IgD-negative memory B cell (primary cell): ENCODE measurements at regions not wholly inside any gene's neighbourhood (a gene's known extent, or its start where the extent isn't known, plus 50 kb on each side); places are given as distances from the start of the nearest gene placed in this dataset.
"Not testable (repeated sequence)": the region's sequence is repeated elsewhere in the genome, so short reads cannot be mapped to it uniquely, and the experiment has no call there.

Experiments
- H3K27ac Mint-ChIP-seq, 3 donors: one replicate each; pipeline ENCODE4 v1.8.0; 2020 to 2022; ENCODE audit warnings: mild to moderate bottlenecking in 3 of 3, mixed read lengths in 3 of 3, moderate library complexity in 1 of 3
- H3K27me3 Mint-ChIP-seq: one replicate; pipeline ENCODE4 v1.8.0; 2021; ENCODE audit warnings: mixed read lengths
- H3K36me3 Mint-ChIP-seq: one replicate; pipeline ENCODE4 v1.8.0; 2020; ENCODE audit warnings: mild to moderate bottlenecking, mixed read lengths
- H3K4me1 Mint-ChIP-seq, 3 donors: one replicate each; pipeline ENCODE4 v1.8.0; 2020 to 2022; ENCODE audit warnings: mixed read lengths in 3 of 3, mild to moderate bottlenecking in 1 of 3
- H3K4me3 Mint-ChIP-seq, 4 donors: one replicate each; pipeline ENCODE4 v1.8.0; 2020 to 2022; ENCODE audit warnings: mild to moderate bottlenecking in 4 of 4, mixed read lengths in 4 of 4, moderate library complexity in 3 of 4
- H3K9me3 Mint-ChIP-seq, 3 donors: one replicate each; pipeline ENCODE4 v1.8.0; 2020 to 2021; ENCODE audit warnings: mixed read lengths in 3 of 3, mild to moderate bottlenecking in 1 of 3

DNA sequence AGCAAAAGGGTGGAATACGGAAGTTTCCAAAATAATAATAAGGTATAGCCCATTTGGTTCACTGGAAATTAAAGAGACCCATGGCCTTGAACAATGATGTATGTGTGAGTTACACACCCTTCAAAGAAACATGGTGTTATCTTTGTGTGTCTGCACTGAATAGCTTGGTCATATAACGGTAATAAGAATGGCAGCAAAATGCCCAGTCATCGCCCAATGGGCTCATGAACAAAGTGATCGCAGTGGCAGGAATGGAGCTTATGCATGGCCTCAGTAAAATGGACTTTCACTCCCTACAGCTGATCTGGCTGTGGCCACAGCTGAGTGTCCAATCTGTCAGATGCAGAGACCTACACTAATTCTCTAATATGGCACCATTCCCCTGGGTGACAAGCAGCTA lies 201.3 kb downstream of the RPIA start:
- Mint-ChIP-seq H3K27ac (no peak overlapping the region), H3K9me3 (no peaks in the 10 kb centered on the region), H3K4me3 (no peak overlapping the region), H3K36me3 (no peaks in the 10 kb centered on the region), H3K4me1 (peaks cover 4 to 13% (median 8%) of the 10 kb centered on the region in 3 donors), H3K27me3 (no peaks in the 10 kb centered on the region)

DNA sequence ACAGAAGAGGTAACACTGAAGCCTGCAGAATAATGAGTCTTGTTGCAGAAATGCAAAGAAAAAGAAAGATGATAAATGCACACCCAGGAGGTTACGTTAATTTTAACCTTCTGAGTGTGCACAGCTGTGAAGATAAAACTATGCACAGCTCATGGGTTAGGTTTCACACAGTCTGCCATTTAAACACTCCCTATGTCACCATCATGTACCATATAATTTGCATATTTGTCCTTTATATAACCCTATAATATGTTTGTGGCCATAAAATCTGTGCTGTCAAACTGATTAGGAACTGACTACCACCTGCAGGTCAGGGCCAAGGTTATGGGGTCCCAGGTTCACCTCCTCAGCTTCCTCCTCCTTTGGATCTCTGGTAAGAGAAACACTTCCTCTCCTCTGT lies 205.5 kb downstream of the RPIA start:
- no peaks in the 10 kb centered on the region for H3K27me3 Mint-ChIP-seq
- no peaks in the 10 kb centered on the region for H3K9me3 Mint-ChIP-seq
- peak overlapping the region in 2 of 4 donors; percentile 39 to 46 for H3K4me3 Mint-ChIP-seq
- H3K27ac Mint-ChIP-seq: no peak overlapping the region
- peaks cover 6 to 12% (median 8%) of the 10 kb centered on the region in 3 donors for H3K4me1 Mint-ChIP-seq
- no peaks in the 10 kb centered on the region for H3K36me3 Mint-ChIP-seq

DNA sequence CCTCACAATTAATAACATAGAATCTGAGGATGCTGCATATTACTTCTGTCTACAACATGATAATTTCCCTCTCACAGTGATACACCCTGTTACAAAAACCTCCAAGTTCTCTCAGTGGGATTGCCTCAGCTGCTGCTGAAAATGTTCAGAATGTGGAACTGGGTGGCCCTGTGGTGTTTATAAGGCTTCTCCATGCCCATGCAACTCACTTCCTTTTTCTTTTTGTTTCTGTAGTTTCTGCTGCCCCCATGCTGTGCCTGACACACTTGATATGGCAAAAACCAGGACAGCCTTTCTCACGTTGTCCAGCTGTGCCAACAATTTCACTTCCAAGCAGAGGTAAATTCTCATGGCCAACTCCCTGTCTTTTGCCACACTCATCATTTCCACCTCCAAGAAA lies 206.2 kb downstream of the RPIA start:
- peak overlapping the region; percentile 5 to 75 (median 31) for H3K4me3 Mint-ChIP-seq
- no peaks in the 10 kb centered on the region for H3K9me3 Mint-ChIP-seq
- peak overlapping the region in 1 of 3 donors; percentile 11 for H3K27ac Mint-ChIP-seq
- H3K36me3 Mint-ChIP-seq: no peaks in the 10 kb centered on the region
- H3K4me1 Mint-ChIP-seq: peaks cover 6 to 12% (median 8%) of the 10 kb centered on the region in 3 donors
- no peaks in the 10 kb centered on the region for H3K27me3 Mint-ChIP-seq

DNA sequence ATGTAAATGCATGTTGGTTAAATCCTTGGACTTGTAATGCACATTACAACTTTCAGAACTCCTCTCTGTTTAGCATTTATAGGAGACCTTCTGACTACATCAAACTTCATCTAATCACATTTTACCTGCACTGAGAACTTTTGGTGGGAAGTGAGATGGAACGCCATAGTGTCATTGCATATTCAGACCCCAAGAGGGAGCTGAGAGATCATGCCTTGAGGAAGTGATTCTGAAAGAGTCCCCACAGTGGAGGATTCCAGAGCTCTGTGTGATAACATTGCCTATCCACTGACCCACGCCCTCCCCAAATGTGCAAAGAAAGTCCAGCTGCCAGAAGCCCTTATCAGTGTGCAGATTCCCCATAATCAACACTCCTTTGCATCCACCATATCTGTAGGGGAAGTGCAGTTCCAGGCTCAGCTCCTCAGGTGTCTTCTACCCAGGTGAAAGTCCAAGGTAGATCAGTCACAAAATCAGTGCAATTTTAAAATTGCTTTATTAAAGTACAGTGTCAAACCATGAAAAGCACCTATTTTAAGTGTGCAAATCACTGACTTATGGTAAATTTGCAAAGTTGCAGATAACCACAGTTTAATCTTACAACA lies 212.4 kb downstream of the RPIA start:
- Mint-ChIP-seq H3K4me1 (no peaks in the 10 kb centered on the region), H3K27me3 (no peaks in the 10 kb centered on the region), H3K4me3 (no peak overlapping the region)

DNA sequence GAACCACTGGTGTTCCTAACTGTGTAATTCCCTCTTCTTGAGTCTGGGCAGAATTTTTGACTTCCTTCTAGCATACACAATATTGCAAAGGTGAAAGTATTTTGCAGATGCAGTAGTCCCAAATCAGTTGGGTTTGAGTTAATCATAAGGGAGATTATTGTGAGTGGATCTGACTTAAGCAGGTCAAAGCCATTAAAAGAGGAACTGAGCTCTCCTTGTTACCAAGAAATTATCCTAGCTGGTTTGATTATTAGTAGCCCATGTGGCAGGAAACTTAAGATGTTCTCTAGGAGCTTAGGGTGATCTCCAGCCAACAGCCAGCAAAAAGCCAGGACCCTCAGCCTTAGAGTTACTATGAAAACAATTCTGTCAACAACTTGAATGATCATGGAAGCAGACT lies 221.8 kb downstream of the RPIA start:
- peaks cover 0 to 1% (median 0%) of the 10 kb centered on the region in 3 donors for H3K4me1 Mint-ChIP-seq
- H3K27ac Mint-ChIP-seq: no peak overlapping the region
- H3K4me3 Mint-ChIP-seq: no peak overlapping the region
- no peaks in the 10 kb centered on the region for H3K27me3 Mint-ChIP-seq
- no peaks in the 10 kb centered on the region for H3K9me3 Mint-ChIP-seq
- H3K36me3 Mint-ChIP-seq: no peaks in the 10 kb centered on the region

More for the DNA sequence above, 212.4 kb downstream of the RPIA start:
- H3K27ac Mint-ChIP-seq: no peak overlapping the region
- no peaks in the 10 kb centered on the region for H3K36me3 Mint-ChIP-seq
- no peaks in the 10 kb centered on the region for H3K9me3 Mint-ChIP-seq

DNA sequence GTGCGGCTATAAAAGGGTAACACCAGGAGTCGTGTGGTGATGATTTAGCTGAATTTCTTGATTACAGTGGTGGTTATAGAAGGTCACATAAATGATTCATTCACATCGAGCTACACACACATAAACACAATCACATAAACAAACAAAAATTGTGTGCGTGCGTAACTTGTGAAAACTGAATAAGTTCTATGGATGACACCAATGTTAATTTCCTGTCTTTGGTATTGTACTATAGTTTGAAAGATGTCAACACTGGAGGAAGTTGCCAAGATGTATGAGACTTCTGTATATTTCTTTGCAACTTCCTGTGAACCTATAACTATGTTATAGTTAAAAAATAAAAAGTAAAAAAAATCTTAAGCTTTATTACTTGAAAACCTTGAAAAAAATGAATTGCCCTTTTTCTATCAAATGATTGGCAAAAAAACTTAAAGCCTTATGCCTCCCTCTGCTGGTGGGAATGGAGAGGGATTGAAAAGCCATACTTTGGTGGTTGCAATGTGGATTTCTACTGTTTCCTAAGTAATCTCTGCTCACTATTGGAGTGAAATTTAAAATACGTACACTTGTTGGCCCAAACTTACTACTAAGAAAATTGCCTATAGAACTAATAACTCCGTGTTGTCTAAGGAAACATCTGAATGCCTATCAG lies 227.7 kb downstream of the RPIA start:
- H3K27ac Mint-ChIP-seq: no peak overlapping the region
- H3K27me3 Mint-ChIP-seq: no peaks in the 10 kb centered on the region
- no peaks in the 10 kb centered on the region for H3K36me3 Mint-ChIP-seq
- no peaks in the 10 kb centered on the region for H3K9me3 Mint-ChIP-seq
- H3K4me1 Mint-ChIP-seq: no peaks in the 10 kb centered on the region
- H3K4me3 Mint-ChIP-seq: no peak overlapping the region

DNA sequence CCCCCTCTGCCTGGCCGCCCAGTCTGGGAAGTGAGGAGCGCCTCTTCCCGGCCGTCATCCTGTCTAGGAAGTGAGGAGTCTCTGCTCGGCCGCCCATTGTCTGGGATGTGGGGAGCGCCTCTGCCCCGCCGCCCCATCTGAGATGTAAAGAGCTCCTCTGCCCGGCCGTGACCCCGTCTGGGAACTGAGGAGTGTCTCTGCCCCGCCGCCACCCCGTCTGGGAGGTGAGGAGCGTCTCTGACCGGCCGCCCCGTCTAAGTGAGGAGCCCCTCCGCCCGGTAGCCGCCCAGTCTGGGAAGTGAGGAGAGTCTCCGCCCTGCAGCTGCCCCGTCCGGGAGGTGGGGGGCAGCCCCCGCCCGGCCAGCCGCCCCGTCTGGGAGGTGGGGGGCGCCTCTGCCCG lies 228.9 kb downstream of the RPIA start:
- not testable (repeated sequence) for H3K27ac Mint-ChIP-seq, H3K4me1 Mint-ChIP-seq, H3K36me3 Mint-ChIP-seq, H3K27me3 Mint-ChIP-seq, H3K9me3 Mint-ChIP-seq, H3K4me3 Mint-ChIP-seq

DNA sequence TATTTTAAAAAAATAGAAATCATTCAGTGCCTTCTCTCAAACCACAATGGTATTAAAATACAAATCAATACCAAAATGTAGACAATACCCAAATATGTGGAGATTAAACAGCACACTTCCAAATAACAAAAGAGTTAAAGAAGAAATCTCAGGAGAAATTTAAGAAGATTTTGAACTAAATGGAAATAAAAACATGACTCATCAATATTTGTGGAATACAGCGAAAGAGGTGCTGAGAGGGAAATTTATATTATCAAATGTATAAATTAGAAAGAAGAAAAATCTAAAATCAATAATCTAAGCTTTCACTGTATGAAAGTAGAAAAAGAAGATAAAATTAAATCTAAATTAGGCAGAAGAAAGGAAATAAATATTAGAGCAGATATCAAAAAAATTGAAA lies 233.1 kb downstream of the RPIA start:
- H3K9me3 Mint-ChIP-seq: no peaks in the 10 kb centered on the region
- H3K4me1 Mint-ChIP-seq: no peaks in the 10 kb centered on the region
- H3K36me3 Mint-ChIP-seq: no peaks in the 10 kb centered on the region
- H3K27me3 Mint-ChIP-seq: no peaks in the 10 kb centered on the region
- no peak overlapping the region for H3K27ac Mint-ChIP-seq
- no peak overlapping the region for H3K4me3 Mint-ChIP-seq

DNA sequence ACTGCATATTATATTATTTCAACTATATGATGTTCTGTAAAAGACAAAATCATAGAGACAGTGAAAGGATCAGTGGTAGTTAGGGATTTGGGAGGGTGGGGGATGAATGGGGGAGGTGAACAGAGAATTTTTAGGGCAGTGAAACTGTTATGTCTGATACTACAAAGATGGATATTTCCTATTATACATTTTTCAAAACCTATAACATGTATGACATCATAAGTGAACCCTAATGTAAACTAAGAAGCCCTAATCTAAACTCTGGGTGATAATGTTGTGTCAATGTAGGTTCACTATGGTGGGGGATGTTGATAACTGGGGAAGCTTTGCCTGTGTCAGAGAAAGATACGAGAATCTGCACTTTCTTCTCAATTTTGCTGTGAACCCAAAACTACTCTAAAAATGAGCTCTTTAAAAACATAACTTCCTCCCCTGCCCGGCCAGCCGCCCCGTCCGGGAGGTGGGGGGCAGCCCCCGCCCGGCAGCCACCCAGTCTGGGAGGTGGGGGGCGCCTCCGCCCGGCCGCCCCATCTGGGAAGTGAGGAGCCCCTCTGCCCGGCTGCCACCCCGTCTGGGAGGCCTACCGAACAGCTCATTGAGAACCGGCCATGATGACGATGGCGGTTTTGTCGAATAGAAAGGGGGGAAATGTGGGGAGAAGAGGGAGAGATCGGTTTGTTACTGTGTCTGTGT lies 234.4 kb downstream of the RPIA start:
- Mint-ChIP-seq H3K36me3 (no peaks in the 10 kb centered on the region), H3K4me3 (no peak overlapping the region), H3K27ac (no peak overlapping the region)

DNA sequence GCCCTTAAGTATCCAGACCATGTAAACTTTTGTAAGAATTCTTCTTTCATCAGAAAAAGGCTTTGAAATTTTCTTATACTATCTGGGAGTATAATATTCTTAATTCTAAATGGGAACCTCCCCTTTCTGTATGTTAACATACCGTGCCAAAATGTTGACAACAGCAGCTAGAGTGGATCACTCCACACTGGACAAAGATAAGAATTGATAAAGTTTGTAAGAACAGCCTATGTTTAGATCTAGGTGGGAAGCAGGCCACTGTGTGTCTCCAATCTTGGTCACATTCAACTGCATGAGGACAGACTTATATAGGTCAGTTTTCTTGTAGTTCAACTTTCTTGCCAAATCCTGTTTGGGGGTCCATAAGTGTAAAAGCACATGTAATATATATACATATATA lies 235.7 kb downstream of the RPIA start:
- Mint-ChIP-seq H3K4me3 (no peak overlapping the region), H3K27me3 (no peaks in the 10 kb centered on the region), H3K9me3 (no peaks in the 10 kb centered on the region), H3K27ac (no peak overlapping the region), H3K4me1 (no peaks in the 10 kb centered on the region), H3K36me3 (no peaks in the 10 kb centered on the region)

More for the DNA sequence above, 234.4 kb downstream of the RPIA start:
- no peaks in the 10 kb centered on the region for H3K9me3 Mint-ChIP-seq
- no peaks in the 10 kb centered on the region for H3K4me1 Mint-ChIP-seq
- no peaks in the 10 kb centered on the region for H3K27me3 Mint-ChIP-seq

DNA sequence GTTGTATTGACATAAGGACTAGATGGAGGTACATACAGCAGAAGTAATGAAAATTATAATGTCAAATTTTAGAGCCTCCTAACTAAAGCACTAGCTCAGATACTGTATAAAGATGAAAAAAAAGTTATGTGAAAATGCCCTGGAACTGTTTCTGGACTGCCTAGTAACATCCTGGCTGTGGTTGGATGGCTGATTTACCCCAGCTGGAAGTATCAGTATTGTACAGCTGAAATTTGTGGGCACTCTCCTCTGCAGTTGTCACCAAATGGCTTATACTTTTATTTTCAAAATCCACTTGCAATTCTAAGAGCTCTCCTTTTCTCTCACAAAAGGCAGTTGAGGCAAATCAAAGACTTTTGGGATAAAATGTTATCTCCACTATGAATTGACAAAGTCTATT lies 239.2 kb downstream of the RPIA start:
- Mint-ChIP-seq H3K27ac (no peak overlapping the region), H3K36me3 (no peaks in the 10 kb centered on the region), H3K4me1 (peaks cover 0 to 5% (median 5%) of the 10 kb centered on the region in 3 donors)

DNA sequence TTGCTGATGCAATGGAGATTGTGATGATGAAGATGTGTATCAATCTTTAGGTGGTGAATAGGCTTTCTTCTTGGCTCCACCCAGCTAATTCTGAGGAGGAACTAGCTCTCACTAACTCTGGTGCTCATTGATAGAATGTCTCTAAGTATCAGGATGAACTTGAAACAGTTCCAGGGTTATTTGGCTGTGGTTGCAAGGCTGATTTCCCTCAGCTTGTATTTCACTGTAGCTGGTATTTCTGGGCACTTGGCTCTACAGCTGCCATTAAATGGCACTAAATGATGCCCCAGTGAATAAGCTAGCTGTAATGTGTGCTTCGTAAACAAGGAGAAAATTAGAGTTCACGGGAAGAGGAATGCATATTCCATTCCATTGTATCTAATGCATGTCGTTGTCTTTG lies 241.2 kb downstream of the RPIA start:
- Mint-ChIP-seq H3K27me3 (no peaks in the 10 kb centered on the region), H3K36me3 (no peaks in the 10 kb centered on the region), H3K4me1 (peaks cover 0 to 5% (median 5%) of the 10 kb centered on the region in 3 donors), H3K4me3 (no peak overlapping the region), H3K9me3 (no peaks in the 10 kb centered on the region), H3K27ac (no peak overlapping the region)

More for the DNA sequence above, 239.2 kb downstream of the RPIA start:
- no peaks in the 10 kb centered on the region for H3K27me3 Mint-ChIP-seq
- H3K9me3 Mint-ChIP-seq: no peaks in the 10 kb centered on the region
- H3K4me3 Mint-ChIP-seq: no peak overlapping the region

DNA sequence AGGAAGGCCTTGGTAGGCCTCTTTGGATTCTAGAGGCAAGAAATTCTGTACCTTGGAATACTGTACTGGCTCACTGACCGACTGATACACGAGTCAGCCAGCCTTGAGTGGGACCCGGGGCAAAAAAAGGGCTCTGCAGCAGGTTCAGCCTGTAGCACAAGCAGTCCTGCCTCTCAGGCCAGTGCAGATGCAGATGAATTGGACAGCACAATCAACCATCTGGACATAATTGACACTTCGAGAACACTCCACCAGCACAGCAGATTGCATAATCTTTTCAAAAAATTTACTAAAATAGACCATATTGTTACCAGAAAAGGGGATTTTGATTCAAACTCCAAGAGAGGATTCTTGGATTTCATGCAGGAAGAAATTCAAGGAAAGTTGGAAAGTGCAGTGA lies 241.6 kb downstream of the RPIA start:
- H3K27ac Mint-ChIP-seq: no peak overlapping the region
- H3K36me3 Mint-ChIP-seq: no peaks in the 10 kb centered on the region
- H3K27me3 Mint-ChIP-seq: no peaks in the 10 kb centered on the region
- H3K4me3 Mint-ChIP-seq: no peak overlapping the region
- no peaks in the 10 kb centered on the region for H3K9me3 Mint-ChIP-seq
- peaks cover 0 to 5% (median 5%) of the 10 kb centered on the region in 3 donors for H3K4me1 Mint-ChIP-seq

DNA sequence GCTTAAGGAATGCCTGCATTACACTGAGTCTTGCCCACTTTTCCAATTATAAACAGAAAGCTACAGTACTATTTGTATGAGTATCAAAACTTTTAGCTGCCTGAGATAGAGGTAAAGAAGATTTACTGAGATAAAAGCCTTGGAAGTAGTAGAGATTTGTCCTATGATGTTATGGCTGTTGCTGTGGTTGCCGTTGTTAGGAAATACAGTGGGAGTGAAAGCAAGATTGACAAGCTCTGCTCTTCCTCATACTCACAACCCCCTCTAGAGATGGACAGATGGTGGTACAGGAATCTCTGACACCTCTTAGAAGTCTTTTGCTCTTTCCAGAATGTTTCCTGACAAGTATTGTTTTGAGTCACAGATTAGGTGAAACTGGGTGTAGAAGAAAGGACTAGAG lies 242.5 kb downstream of the RPIA start:
- Mint-ChIP-seq H3K4me3 (no peak overlapping the region), H3K9me3 (no peaks in the 10 kb centered on the region), H3K27ac (no peak overlapping the region), H3K4me1 (peaks cover 0 to 5% (median 5%) of the 10 kb centered on the region in 3 donors), H3K27me3 (no peaks in the 10 kb centered on the region), H3K36me3 (no peaks in the 10 kb centered on the region)

DNA sequence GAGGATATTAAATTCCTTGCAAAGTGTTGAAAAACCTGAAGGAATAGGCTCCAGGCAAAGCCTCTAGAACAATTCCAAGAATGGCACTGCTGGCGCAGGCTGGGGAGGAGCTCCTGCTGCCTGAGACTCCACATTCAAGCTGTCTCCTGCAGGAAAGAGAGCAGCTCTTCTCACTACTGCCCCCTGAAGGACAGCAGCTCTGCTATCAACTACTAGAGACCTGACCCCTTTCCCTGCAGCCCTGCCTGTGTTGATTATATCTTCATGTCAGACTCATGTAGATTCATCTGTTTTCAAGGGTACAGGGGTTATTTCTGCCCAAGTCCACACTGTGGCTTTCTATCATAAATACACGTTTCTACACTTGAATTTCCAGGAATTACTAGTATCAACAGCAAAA lies 249.7 kb downstream of the RPIA start:
- H3K4me1 Mint-ChIP-seq, H3K27ac Mint-ChIP-seq, H3K9me3 Mint-ChIP-seq, H3K4me3 Mint-ChIP-seq, H3K36me3 Mint-ChIP-seq, H3K27me3 Mint-ChIP-seq: not testable (repeated sequence)

DNA sequence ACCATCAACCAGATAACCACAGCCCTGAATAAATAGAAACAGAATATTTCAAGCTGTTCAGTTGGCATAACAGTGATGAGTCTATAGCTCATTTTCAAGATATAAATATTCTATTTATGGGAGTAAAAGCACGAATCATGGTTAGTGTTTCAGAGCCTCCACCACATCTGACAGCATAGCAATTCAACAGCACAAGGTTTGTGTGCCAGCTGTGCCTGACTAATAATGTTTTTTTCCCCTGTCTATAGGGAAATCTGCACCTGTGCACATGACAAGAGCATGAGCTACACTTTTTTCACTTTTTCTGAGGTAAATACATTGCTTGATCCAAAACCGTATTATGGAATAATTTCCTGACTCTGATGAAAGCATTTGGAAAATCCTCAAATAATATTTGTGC lies 251.3 kb downstream of the RPIA start:
- no peaks in the 10 kb centered on the region for H3K4me1 Mint-ChIP-seq
- H3K36me3 Mint-ChIP-seq: no peaks in the 10 kb centered on the region
- H3K27me3 Mint-ChIP-seq: no peaks in the 10 kb centered on the region
- H3K4me3 Mint-ChIP-seq: no peak overlapping the region
- H3K27ac Mint-ChIP-seq: no peak overlapping the region
- H3K9me3 Mint-ChIP-seq: no peaks in the 10 kb centered on the region
